H9 (cell line): ENCODE measurements at regions not wholly inside any gene's neighbourhood (a gene's known extent, or its start where the extent isn't known, plus 50 kb on each side); places are given as distances from the start of the nearest gene placed in this dataset.

Experiments
- DNase-seq: peaks from one replicate; pipeline ENCODE4 v3.0.0-alpha.2; 2017
- H2AFZ ChIP-seq: one replicate; pipeline ENCODE4 v1.6.1; 2013; ENCODE audit warnings: mild to moderate bottlenecking, low read length, control low read depth, moderate library complexity
- H2AK5ac ChIP-seq: 2 replicates; pipeline ENCODE4 v1.6.1; 2013; ENCODE audit warnings: low read length, control low read depth, mixed read lengths; ENCODE audit not compliant: insufficient read length
- H2BK120ac ChIP-seq: one replicate; pipeline ENCODE4 v1.6.1; 2013; ENCODE audit warnings: low read depth, mild to moderate bottlenecking, low read length, control low read depth, inconsistent platforms; ENCODE audit not compliant: poor library complexity, severe bottlenecking
- H2BK12ac ChIP-seq: 2 replicates; pipeline ENCODE4 v1.6.1; 2013; ENCODE audit warnings: low read length, control low read depth, mixed read lengths, low read depth; ENCODE audit not compliant: insufficient read length
- H2BK15ac ChIP-seq: 2 replicates; pipeline ENCODE4 v1.6.1; 2013; ENCODE audit warnings: low read depth, low read length, control low read depth
- H2BK20ac ChIP-seq: one replicate; pipeline ENCODE4 v1.6.1; 2013; ENCODE audit warnings: low read depth, mild to moderate bottlenecking, low read length, control low read depth, inconsistent platforms; ENCODE audit not compliant: poor library complexity, severe bottlenecking
- H2BK5ac ChIP-seq: 2 replicates; pipeline ENCODE4 v1.6.1; 2013; ENCODE audit warnings: low read length, control low read depth, mixed read lengths; ENCODE audit not compliant: insufficient read length
- H3K14ac ChIP-seq: 2 replicates; pipeline ENCODE4 v1.6.1; 2013; ENCODE audit warnings: low read length, control low read depth; ENCODE audit not compliant: insufficient read depth
- H3K18ac ChIP-seq: 2 replicates; pipeline ENCODE4 v1.6.1; 2013; ENCODE audit warnings: low read depth, mild to moderate bottlenecking, mixed read lengths, low read length, control low read depth; ENCODE audit not compliant: insufficient read length
- H3K23ac ChIP-seq: 2 replicates; pipeline ENCODE4 v1.6.1; 2013; ENCODE audit warnings: low read length, control low read depth, mixed read lengths, low read depth; ENCODE audit not compliant: insufficient read length
- H3K23me2 ChIP-seq: 2 replicates; pipeline ENCODE4 v1.6.1; 2013; ENCODE audit warnings: low read depth, mild to moderate bottlenecking, mixed read lengths, low read length, control low read depth; ENCODE audit not compliant: insufficient read length, poor library complexity, severe bottlenecking
- H3K27ac ChIP-seq: 2 replicates; pipeline ENCODE4 v1.5.1; 2013; ENCODE audit warnings: low read length, control low read depth, mixed read lengths, low read depth; ENCODE audit not compliant: insufficient read length
- H3K27me3 ChIP-seq: 2 replicates; pipeline ENCODE4 v1.6.1; 2013; ENCODE audit warnings: low read length, control low read depth, inconsistent platforms; ENCODE audit not compliant: insufficient read depth
- H3K4ac ChIP-seq: 2 replicates; pipeline ENCODE4 v1.6.1; 2013; ENCODE audit warnings: low read depth, mild to moderate bottlenecking, control low read depth, inconsistent platforms, low read length, moderate library complexity
- H3K4me1 ChIP-seq: 2 replicates; pipeline ENCODE4 v1.6.1; 2013; ENCODE audit warnings: low read length, control low read depth, inconsistent platforms; ENCODE audit not compliant: insufficient read depth
- H3K4me2 ChIP-seq: 2 replicates; pipeline ENCODE4 v1.6.1; 2013; ENCODE audit warnings: low read length, control low read depth, mixed read lengths; ENCODE audit not compliant: insufficient read length, insufficient read depth
- H3K56ac ChIP-seq: 2 replicates; pipeline ENCODE4 v1.6.1; 2013; ENCODE audit warnings: low read depth, mild to moderate bottlenecking, mixed read lengths, low read length, control low read depth; ENCODE audit not compliant: insufficient read length
- H3K79me1 ChIP-seq: 2 replicates; pipeline ENCODE4 v1.6.1; 2013; ENCODE audit warnings: low read depth, mild to moderate bottlenecking, moderate library complexity, low read length, control low read depth, inconsistent platforms; ENCODE audit not compliant: insufficient read depth, poor library complexity, severe bottlenecking
- H3K79me2 ChIP-seq: 2 replicates; pipeline ENCODE4 v1.6.1; 2013; ENCODE audit warnings: low read length, control low read depth, inconsistent platforms; ENCODE audit not compliant: insufficient read depth
- H3K9ac ChIP-seq: 2 replicates; pipeline ENCODE4 v1.6.1; 2013; ENCODE audit warnings: low read length, control low read depth, mixed read lengths; ENCODE audit not compliant: insufficient read length; ENCODE audit errors: extremely low read depth
- H3K9me3 ChIP-seq: one replicate; pipeline ENCODE4 v1.6.1; 2013; ENCODE audit warnings: low read depth, low read length, inconsistent platforms; ENCODE audit not compliant: control insufficient read depth
- H3T11ph ChIP-seq: one replicate; pipeline ENCODE4 v1.6.1; 2013; ENCODE audit warnings: mild to moderate bottlenecking, low read length, control low read depth, inconsistent platforms
- H4K20me1 ChIP-seq: one replicate; pipeline ENCODE4 v1.6.1; 2013; ENCODE audit not compliant: control insufficient read depth, insufficient read length, insufficient read depth
- H4K5ac ChIP-seq: 2 replicates; pipeline ENCODE4 v1.6.1; 2013; ENCODE audit warnings: low read depth, mild to moderate bottlenecking, mixed read lengths, low read length, control low read depth; ENCODE audit not compliant: insufficient read length
- H4K8ac ChIP-seq: replicated peaks from 2 replicates; pipeline ENCODE4 v1.6.1; 2013; ENCODE audit warnings: low read length, control low read depth, mixed read lengths, low read depth; ENCODE audit not compliant: insufficient read length
- H4K91ac ChIP-seq: 2 replicates; pipeline ENCODE4 v1.6.1; 2013; ENCODE audit warnings: low read depth, mild to moderate bottlenecking, moderate library complexity, mixed read lengths, low read length, control low read depth; ENCODE audit not compliant: insufficient read length
- H3K27ac Mint-ChIP-seq, 3 experiments: 2 replicates in 2 of 3; 3 replicates in 1 of 3; pipeline ENCODE4 v1.8.0; 2020 to 2021; ENCODE audit warnings: mixed read lengths in 3 of 3, mild to moderate bottlenecking in 1 of 3, moderate library complexity in 1 of 3
- H3K27me3 Mint-ChIP-seq: 2 replicates; pipeline ENCODE4 v1.8.0; 2021; ENCODE audit warnings: low read depth, mild to moderate bottlenecking, moderate library complexity, mixed read lengths
- H3K36me3 Mint-ChIP-seq, 3 experiments: 2 replicates in 2 of 3; 3 replicates in 1 of 3; pipeline ENCODE4 v1.8.0; 2020 to 2021; ENCODE audit warnings: low read depth in 3 of 3, mixed read lengths in 3 of 3; ENCODE audit not compliant: insufficient read depth in 1 of 3
- H3K4me1 Mint-ChIP-seq, 2 experiments: 2 replicates each; pipeline ENCODE4 v1.8.0; 2020; ENCODE audit warnings: mixed read lengths in 2 of 2
- H3K4me3 Mint-ChIP-seq, 2 experiments: 2 replicates in 1 of 2; 3 replicates in 1 of 2; pipeline ENCODE4 v1.8.0; 2020 to 2021; ENCODE audit warnings: mild to moderate bottlenecking in 2 of 2, mixed read lengths in 2 of 2, moderate library complexity in 1 of 2
- H3K9me3 Mint-ChIP-seq, 2 experiments: 2 replicates in 1 of 2; 3 replicates in 1 of 2; pipeline ENCODE4 v1.8.0; 2020; ENCODE audit warnings: mild to moderate bottlenecking in 2 of 2, mixed read lengths in 2 of 2, moderate library complexity in 1 of 2
- WGBS: extraction: QIAGEN DNeasy Blood & Tissue Kit; methylation state at CpG from one replicate; pipeline ENCODE4 v1.1.7; 2013; ENCODE audit warnings: missing lambda C conversion rate, low lambda C conversion rate, mixed read lengths; ENCODE audit not compliant: insufficient read length; ENCODE audit errors: extremely low coverage; 5-methylcytosine and 5-hydroxymethylcytosine counted together
- TF ChIP-seq, protein P1 (sequence below): fragments of 200-600 bp; sonication (generic); conservative IDR thresholded peaks from 3 replicates; pipeline ENCODE4 v1.8.0; 2021; ENCODE audit warnings: antibody characterized with exemption, mild to moderate bottlenecking

DNA sequence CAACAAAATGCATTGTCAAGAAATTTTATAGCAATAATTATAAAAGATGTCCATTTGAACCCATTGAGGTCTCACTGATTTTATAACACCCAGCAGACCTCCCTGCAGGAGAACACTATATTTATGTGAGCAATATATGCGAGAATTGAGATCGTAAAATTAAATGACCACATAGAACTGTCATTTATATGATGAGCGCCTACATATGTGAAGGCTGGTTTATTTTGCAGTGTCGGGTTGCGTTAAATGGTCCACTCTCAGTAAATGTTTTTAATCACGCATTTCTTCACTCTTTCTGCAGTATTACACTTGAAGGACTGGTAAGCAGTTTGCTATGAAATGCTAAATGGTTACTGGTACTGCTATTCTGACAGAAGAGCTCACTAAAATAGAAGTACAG, 408.5 kb upstream of the AGTR1 start:
- Histone ChIP-seq H2BK20ac (no peak overlapping the region), H3K4me2 (no peak overlapping the region), H3K4me1 (no peaks in the 10 kb centered on the region), H2BK12ac (no peak overlapping the region), H3K23ac (no peak overlapping the region), H3K79me2 (no peaks in the 10 kb centered on the region), H3K56ac (no peak overlapping the region), H4K91ac (no peak overlapping the region), H2BK5ac (no peak overlapping the region), H4K5ac (no peak overlapping the region), H3K9ac (no peak overlapping the region), H2BK120ac (no peak overlapping the region), H3K4ac (no peak overlapping the region), H3K18ac (no peak overlapping the region), H4K8ac (no peak overlapping the region), H2BK15ac (no peak overlapping the region), H3K27ac (no peak overlapping the region), H3K14ac (no peak overlapping the region), H4K20me1 (no peaks in the 10 kb centered on the region), H3T11ph (no peak overlapping the region), H3K27me3 (no peaks in the 10 kb centered on the region), H2AFZ (no peak overlapping the region), H2AK5ac (no peak overlapping the region), H3K79me1 (no peaks in the 10 kb centered on the region), H3K23me2 (no peaks in the 10 kb centered on the region), H3K9me3 (no peaks in the 10 kb centered on the region)
- TF ChIP-seq, protein P1, sequence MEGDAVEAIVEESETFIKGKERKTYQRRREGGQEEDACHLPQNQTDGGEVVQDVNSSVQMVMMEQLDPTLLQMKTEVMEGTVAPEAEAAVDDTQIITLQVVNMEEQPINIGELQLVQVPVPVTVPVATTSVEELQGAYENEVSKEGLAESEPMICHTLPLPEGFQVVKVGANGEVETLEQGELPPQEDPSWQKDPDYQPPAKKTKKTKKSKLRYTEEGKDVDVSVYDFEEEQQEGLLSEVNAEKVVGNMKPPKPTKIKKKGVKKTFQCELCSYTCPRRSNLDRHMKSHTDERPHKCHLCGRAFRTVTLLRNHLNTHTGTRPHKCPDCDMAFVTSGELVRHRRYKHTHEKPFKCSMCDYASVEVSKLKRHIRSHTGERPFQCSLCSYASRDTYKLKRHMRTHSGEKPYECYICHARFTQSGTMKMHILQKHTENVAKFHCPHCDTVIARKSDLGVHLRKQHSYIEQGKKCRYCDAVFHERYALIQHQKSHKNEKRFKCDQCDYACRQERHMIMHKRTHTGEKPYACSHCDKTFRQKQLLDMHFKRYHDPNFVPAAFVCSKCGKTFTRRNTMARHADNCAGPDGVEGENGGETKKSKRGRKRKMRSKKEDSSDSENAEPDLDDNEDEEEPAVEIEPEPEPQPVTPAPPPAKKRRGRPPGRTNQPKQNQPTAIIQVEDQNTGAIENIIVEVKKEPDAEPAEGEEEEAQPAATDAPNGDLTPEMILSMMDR = no peak
- no peaks in the 10 kb centered on the region for H3K36me3 Mint-ChIP-seq
- no peaks in the 10 kb centered on the region for H3K9me3 Mint-ChIP-seq
- no peak for DNase-seq
- no CpG with 5 or more reads among the region's 6 CpGs for WGBS
- H3K4me1 Mint-ChIP-seq = no peaks in the 10 kb centered on the region
- no peaks in the 10 kb centered on the region for H3K27me3 Mint-ChIP-seq
- H3K4me3 Mint-ChIP-seq = no peak overlapping the region
- H3K27ac Mint-ChIP-seq = no peak overlapping the region
